ENCODE measurements at regions not wholly inside any gene's neighbourhood (a gene's known extent, or its start where the extent isn't known, plus 50 kb on each side); places are given as distances from the start of the nearest gene placed in this dataset.

DNA sequence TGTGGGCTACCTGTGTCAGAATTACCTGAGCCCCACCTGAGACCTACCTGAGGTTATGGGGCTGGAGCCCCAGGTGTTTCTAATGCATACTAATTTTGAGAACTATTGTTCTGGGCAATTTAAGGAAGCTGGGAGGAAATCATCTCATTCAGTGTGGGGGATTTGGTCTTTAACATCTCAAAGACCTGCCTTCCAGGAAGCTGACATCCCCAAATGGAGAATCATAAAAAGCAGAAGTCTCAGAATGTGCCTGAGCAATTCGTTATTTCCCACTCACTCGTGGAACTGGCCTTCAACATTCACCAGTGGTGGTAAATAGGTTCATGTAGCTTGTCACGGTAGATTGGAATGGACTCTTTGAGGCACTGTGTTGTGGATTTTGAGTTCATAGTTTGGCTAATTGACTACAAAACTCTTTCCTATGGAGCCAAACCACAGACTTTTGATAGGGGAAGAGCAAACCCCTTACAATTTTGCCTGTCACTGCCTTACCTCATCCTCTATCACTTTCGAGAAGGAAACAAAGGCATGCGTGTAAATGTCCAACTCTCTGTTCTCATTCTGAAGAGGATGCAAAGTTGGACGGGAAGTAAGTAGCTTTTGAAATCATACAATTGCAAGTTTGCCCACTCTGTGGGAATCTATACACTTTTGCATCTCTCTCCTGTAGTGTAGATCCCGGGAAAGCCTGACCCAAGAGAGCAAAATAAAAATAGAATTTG, 521.0 kb upstream of the MDFIC2 start:
- TF ChIP-seq, protein P1, sequence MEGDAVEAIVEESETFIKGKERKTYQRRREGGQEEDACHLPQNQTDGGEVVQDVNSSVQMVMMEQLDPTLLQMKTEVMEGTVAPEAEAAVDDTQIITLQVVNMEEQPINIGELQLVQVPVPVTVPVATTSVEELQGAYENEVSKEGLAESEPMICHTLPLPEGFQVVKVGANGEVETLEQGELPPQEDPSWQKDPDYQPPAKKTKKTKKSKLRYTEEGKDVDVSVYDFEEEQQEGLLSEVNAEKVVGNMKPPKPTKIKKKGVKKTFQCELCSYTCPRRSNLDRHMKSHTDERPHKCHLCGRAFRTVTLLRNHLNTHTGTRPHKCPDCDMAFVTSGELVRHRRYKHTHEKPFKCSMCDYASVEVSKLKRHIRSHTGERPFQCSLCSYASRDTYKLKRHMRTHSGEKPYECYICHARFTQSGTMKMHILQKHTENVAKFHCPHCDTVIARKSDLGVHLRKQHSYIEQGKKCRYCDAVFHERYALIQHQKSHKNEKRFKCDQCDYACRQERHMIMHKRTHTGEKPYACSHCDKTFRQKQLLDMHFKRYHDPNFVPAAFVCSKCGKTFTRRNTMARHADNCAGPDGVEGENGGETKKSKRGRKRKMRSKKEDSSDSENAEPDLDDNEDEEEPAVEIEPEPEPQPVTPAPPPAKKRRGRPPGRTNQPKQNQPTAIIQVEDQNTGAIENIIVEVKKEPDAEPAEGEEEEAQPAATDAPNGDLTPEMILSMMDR (conservative IDR thresholded peaks at IDR 0.05 in 1 of 2, IDR thresholded peaks at IDR 0.05 in 1 of 2; ENCODE audit: extremely low read depth in 1 of 2, insufficient read depth in 1 of 2, low read depth in 1 of 2, low read length in 2 of 2) = no peak
- no peak for TF ChIP-seq EZH2 (IDR thresholded peaks at IDR 0.05; ENCODE audit: borderline replicate concordance, low read length)

Data from mammary epithelial cell (primary cell).